SK-N-SH treated with all-trans-retinoic acid at 6 μM for 48 hours (cell line): ENCODE measurements at regions not wholly inside any gene's neighbourhood (a gene's known extent, or its start where the extent isn't known, plus 50 kb on each side); places are given as distances from the start of the nearest gene placed in this dataset.

Source experiments
- ATAC-seq: fragments of 200-7000 bp; cut with Tn5 transposase; 3 replicates; pipeline ENCODE4 v1.9.1; 2020; ENCODE audit warnings: mild to moderate bottlenecking, moderate library complexity
- ARNTL ChIP-seq: fragments of 450-650 bp; formaldehyde crosslinking; IDR thresholded peaks from 2 replicates; pipeline ENCODE4 v1.5.0; 2020; ENCODE audit warnings: low read depth, mild to moderate bottlenecking, moderate library complexity, borderline replicate concordance
- BACH2 ChIP-seq: fragments of 250-450 bp; sonication (Bioruptor Pico); IDR thresholded peaks from 2 replicates; pipeline ENCODE4 v1.9.0; 2021; ENCODE audit warnings: mild to moderate bottlenecking, borderline replicate concordance
- CREB5 ChIP-seq: fragments of 250-450 bp; sonication (Bioruptor Pico); IDR thresholded peaks from 2 replicates; pipeline ENCODE4 v1.5.1; 2020; ENCODE audit warnings: low read depth, mild to moderate bottlenecking, moderate library complexity
- CSDC2 ChIP-seq: fragments of 250-450 bp; sonication (Bioruptor Pico); IDR thresholded peaks from 2 replicates; pipeline ENCODE4 v1.5.0; 2020; ENCODE audit warnings: mild to moderate bottlenecking, moderate library complexity
- CSRNP3 ChIP-seq: fragments of 250-450 bp; sonication (Bioruptor Pico); IDR thresholded peaks from 2 replicates; pipeline ENCODE4 v1.5.1; 2021; ENCODE audit warnings: mild to moderate bottlenecking, moderate library complexity
- ESRRG ChIP-seq: fragments of 250-450 bp; sonication (Bioruptor Pico); IDR thresholded peaks from 2 replicates; pipeline ENCODE4 v1.6.1; 2021; ENCODE audit warnings: mild to moderate bottlenecking
- GLIS3 ChIP-seq: fragments of 250-450 bp; sonication (Bioruptor Pico); IDR thresholded peaks from 2 replicates; pipeline ENCODE4 v1.5.0; 2020; ENCODE audit warnings: mild to moderate bottlenecking, moderate library complexity
- OSR1 ChIP-seq: fragments of 250-450 bp; sonication (Bioruptor Pico); IDR thresholded peaks from 2 replicates; pipeline ENCODE4 v1.8.0; 2022; ENCODE audit warnings: moderate library complexity, mild to moderate bottlenecking, inconsistent platforms
- PPARA ChIP-seq: fragments of 250-450 bp; sonication (Bioruptor Pico); IDR thresholded peaks from 2 replicates; pipeline ENCODE4 v1.5.0; 2020; ENCODE audit warnings: mild to moderate bottlenecking, borderline replicate concordance
- RARB ChIP-seq: fragments of 250-450 bp; sonication (Bioruptor Pico); IDR thresholded peaks from 2 replicates; pipeline ENCODE4 v1.8.0; 2021; ENCODE audit warnings: mild to moderate bottlenecking, moderate library complexity
- SNAI2 ChIP-seq: fragments of 250-450 bp; sonication (Bioruptor Pico); IDR thresholded peaks from 2 replicates; pipeline ENCODE4 v1.5.0; 2020; ENCODE audit warnings: mild to moderate bottlenecking, moderate library complexity
- TCF4 ChIP-seq: fragments of 250-450 bp; sonication (Bioruptor Pico); IDR thresholded peaks from 2 replicates; pipeline ENCODE4 v1.8.0; 2021; ENCODE audit warnings: mild to moderate bottlenecking, moderate library complexity, borderline replicate concordance
- TOX ChIP-seq: fragments of 250-450 bp; sonication (Bioruptor Pico); IDR thresholded peaks from 2 replicates; pipeline ENCODE4 v1.8.0; 2021; ENCODE audit warnings: mild to moderate bottlenecking, moderate library complexity, borderline replicate concordance
- ZC3H10 ChIP-seq: fragments of 250-450 bp; sonication (Bioruptor Pico); IDR thresholded peaks from 2 replicates; pipeline ENCODE4 v1.5.1; 2021; ENCODE audit warnings: mild to moderate bottlenecking, moderate library complexity
- ZFP30 ChIP-seq: fragments of 450-650 bp; formaldehyde crosslinking; IDR thresholded peaks from 2 replicates; pipeline ENCODE4 v1.5.0; 2022; ENCODE audit warnings: mild to moderate bottlenecking, moderate library complexity
- ZNF565 ChIP-seq: fragments of 450-650 bp; formaldehyde crosslinking; conservative IDR thresholded peaks from 2 replicates; pipeline ENCODE4 v1.5.0; 2020; ENCODE audit warnings: low read depth, mild to moderate bottlenecking, moderate library complexity
- ZNF70 ChIP-seq: fragments of 450-650 bp; formaldehyde crosslinking; IDR thresholded peaks from 2 replicates; pipeline ENCODE4 v1.5.0; 2020; ENCODE audit warnings: mild to moderate bottlenecking, moderate library complexity
- TF ChIP-seq, protein P1 (sequence below): fragments of 250-450 bp; sonication (Bioruptor Pico); IDR thresholded peaks from 2 replicates; pipeline ENCODE4 v1.8.0; 2021; ENCODE audit warnings: low read depth, mild to moderate bottlenecking, moderate library complexity, borderline replicate concordance
- TF ChIP-seq, protein P2 (sequence below): fragments of 250-450 bp; sonication (Bioruptor Pico); IDR thresholded peaks from 2 replicates; pipeline ENCODE4 v1.8.0; 2020; ENCODE audit warnings: mild to moderate bottlenecking, moderate library complexity, borderline replicate concordance
- TF ChIP-seq, protein P3 (sequence below): fragments of 250-450 bp; sonication (Bioruptor Pico); IDR thresholded peaks from 2 replicates; pipeline ENCODE4 v1.5.0; 2020; ENCODE audit warnings: mild to moderate bottlenecking, moderate library complexity

DNA sequence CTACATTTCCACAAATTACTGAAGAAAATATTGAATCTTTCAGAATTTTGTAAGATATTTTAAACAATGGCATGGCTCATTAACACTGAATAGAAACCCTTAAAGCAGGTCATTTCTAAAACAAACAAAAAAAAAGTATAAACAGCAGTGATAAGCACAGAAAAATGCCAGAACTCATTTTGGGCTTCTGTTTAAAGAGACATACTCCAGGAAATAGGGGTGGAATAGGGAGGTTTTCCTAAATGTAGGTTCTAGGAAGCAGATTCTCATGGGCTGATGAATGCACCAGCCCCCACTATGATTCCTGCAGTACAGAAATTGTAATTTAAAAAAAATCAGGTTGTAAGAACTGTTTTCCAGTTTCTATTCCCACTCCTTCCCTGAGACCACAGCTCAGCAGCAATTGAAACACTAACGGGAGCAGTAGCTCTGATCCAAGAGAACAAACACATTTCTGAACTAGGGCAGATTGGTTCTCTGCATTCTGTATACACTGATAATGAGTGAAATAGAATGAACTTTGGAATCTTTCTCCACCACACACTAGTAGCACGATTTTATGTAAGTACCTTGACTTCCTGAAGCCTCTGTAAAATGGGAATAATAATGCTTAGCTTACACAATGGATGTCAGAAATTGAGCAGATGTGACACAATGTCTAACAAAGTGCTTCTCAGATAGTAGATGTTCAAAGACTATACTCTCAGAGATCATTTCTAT, 115.6 kb upstream of the TMTC1 start (continued):
- TF ChIP-seq, protein P1, sequence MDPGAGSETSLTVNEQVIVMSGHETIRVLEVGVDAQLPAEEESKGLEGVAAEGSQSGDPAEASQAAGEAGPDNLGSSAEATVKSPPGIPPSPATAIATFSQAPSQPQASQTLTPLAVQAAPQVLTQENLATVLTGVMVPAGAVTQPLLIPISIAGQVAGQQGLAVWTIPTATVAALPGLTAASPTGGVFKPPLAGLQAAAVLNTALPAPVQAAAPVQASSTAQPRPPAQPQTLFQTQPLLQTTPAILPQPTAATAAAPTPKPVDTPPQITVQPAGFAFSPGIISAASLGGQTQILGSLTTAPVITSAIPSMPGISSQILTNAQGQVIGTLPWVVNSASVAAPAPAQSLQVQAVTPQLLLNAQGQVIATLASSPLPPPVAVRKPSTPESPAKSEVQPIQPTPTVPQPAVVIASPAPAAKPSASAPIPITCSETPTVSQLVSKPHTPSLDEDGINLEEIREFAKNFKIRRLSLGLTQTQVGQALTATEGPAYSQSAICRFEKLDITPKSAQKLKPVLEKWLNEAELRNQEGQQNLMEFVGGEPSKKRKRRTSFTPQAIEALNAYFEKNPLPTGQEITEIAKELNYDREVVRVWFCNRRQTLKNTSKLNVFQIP (CRISPR knock-in tag): no peak

- ATAC-seq: no peak
- TF ChIP-seq OSR1 (no peak), ZNF565 (CRISPR knock-in tag) (no peak), PPARA (CRISPR knock-in tag) (no peak), ZFP30 (CRISPR knock-in tag) (no peak), ARNTL (CRISPR knock-in tag) (no peak), CSRNP3 (CRISPR knock-in tag) (no peak), ESRRG (no peak), CSDC2 (CRISPR knock-in tag) (no peak)
- TF ChIP-seq, protein P2, sequence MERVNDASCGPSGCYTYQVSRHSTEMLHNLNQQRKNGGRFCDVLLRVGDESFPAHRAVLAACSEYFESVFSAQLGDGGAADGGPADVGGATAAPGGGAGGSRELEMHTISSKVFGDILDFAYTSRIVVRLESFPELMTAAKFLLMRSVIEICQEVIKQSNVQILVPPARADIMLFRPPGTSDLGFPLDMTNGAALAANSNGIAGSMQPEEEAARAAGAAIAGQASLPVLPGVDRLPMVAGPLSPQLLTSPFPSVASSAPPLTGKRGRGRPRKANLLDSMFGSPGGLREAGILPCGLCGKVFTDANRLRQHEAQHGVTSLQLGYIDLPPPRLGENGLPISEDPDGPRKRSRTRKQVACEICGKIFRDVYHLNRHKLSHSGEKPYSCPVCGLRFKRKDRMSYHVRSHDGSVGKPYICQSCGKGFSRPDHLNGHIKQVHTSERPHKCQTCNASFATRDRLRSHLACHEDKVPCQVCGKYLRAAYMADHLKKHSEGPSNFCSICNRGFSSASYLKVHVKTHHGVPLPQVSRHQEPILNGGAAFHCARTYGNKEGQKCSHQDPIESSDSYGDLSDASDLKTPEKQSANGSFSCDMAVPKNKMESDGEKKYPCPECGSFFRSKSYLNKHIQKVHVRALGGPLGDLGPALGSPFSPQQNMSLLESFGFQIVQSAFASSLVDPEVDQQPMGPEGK (CRISPR knock-in tag): no peak
- TF ChIP-seq, protein P3, sequence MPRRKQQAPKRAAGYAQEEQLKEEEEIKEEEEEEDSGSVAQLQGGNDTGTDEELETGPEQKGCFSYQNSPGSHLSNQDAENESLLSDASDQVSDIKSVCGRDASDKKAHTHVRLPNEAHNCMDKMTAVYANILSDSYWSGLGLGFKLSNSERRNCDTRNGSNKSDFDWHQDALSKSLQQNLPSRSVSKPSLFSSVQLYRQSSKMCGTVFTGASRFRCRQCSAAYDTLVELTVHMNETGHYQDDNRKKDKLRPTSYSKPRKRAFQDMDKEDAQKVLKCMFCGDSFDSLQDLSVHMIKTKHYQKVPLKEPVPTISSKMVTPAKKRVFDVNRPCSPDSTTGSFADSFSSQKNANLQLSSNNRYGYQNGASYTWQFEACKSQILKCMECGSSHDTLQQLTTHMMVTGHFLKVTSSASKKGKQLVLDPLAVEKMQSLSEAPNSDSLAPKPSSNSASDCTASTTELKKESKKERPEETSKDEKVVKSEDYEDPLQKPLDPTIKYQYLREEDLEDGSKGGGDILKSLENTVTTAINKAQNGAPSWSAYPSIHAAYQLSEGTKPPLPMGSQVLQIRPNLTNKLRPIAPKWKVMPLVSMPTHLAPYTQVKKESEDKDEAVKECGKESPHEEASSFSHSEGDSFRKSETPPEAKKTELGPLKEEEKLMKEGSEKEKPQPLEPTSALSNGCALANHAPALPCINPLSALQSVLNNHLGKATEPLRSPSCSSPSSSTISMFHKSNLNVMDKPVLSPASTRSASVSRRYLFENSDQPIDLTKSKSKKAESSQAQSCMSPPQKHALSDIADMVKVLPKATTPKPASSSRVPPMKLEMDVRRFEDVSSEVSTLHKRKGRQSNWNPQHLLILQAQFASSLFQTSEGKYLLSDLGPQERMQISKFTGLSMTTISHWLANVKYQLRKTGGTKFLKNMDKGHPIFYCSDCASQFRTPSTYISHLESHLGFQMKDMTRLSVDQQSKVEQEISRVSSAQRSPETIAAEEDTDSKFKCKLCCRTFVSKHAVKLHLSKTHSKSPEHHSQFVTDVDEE: no peak
Measured at GRCh38 chr12:29895966-29896365, 112.2 kb upstream of the TMTC1 start.

GRCh38 chr12:29893002-29893401, 109.3 kb upstream of the TMTC1 start:
- no peak for ATAC-seq
- no peak for TF ChIP-seq ARNTL (CRISPR knock-in tag)
- no peak for TF ChIP-seq ZFP30 (CRISPR knock-in tag)
- no peak for TF ChIP-seq ZNF70 (CRISPR knock-in tag)
- no peak for TF ChIP-seq CREB5 (CRISPR knock-in tag)
- TF ChIP-seq GLIS3: no peak
- TF ChIP-seq RARB (CRISPR knock-in tag): no peak
- TF ChIP-seq TOX: no peak
- no peak for TF ChIP-seq ZC3H10 (CRISPR knock-in tag)
- TF ChIP-seq, protein P1 (CRISPR knock-in tag): no peak
- TF ChIP-seq, protein P3: no peak
- no peak for TF ChIP-seq CSDC2 (CRISPR knock-in tag)
- TF ChIP-seq CSRNP3 (CRISPR knock-in tag): no peak
- no peak for TF ChIP-seq OSR1
- no peak for TF ChIP-seq SNAI2 (CRISPR knock-in tag)
- TF ChIP-seq PPARA (CRISPR knock-in tag): no peak
- TF ChIP-seq ESRRG: no peak
- TF ChIP-seq TCF4 (CRISPR knock-in tag): no peak
- no peak for TF ChIP-seq BACH2 (CRISPR knock-in tag)
- no peak for TF ChIP-seq ZNF565 (CRISPR knock-in tag)
